Testis (tissue), 2 donors: ENCODE measurements at regions not wholly inside any gene's neighbourhood (a gene's known extent, or its start where the extent isn't known, plus 50 kb on each side); places are given as distances from the start of the nearest gene placed in this dataset.

ENCODE experiments used
- DNase-seq: peaks from one replicate; pipeline ENCODE4 v3.0.0-alpha.2; 2019
- H3K27ac ChIP-seq, 2 donors: fragments of 200-600 bp; sonication (generic); one replicate each; pipeline ENCODE4 v1.5.1; 2019
- H3K27me3 ChIP-seq: fragments of 200-600 bp; sonication (generic); one replicate; pipeline ENCODE4 v1.5.1; 2019
- H3K36me3 ChIP-seq: fragments of 200-600 bp; sonication (generic); one replicate; pipeline ENCODE4 v1.5.1; 2017; ENCODE audit warnings: low read depth; ENCODE audit errors: missing control alignments
- H3K4me1 ChIP-seq: fragments of 200-600 bp; sonication (generic); one replicate; pipeline ENCODE4 v1.5.1; 2019
- H3K4me3 ChIP-seq, 2 donors: fragments of 200-600 bp; sonication (generic); one replicate each; pipeline ENCODE4 v1.5.1; 2017 to 2019
- H3K9me3 ChIP-seq: fragments of 200-600 bp; sonication (generic); one replicate; pipeline ENCODE4 v1.5.1; 2017
- POLR2A ChIP-seq: fragments of 450-650 bp; IDR thresholded peaks from one replicate; pipeline ENCODE4 v1.6.1; 2017; ENCODE audit warnings: antibody characterized with exemption, mild to moderate bottlenecking, moderate library complexity
- WGBS, 2 donors: methylation state at CpG; one replicate each; pipeline ENCODE4 v1.1.5; 2018; 5-methylcytosine and 5-hydroxymethylcytosine counted together
- intact Hi-C: fragments of 100-400 bp; cut with DNase I; formaldehyde crosslinking; loops from one replicate; pipeline ENCODE4 v1.15.1; 2023; ENCODE audit warnings: low total_unique reads
- TF ChIP-seq, protein P1 (sequence below), 3 experiments: fragments of 450-650 bp in 2 of 3; fragments of 200-600 bp in 1 of 3; sonication (generic) in 1 of 3; IDR thresholded peaks; one replicate each; pipeline ENCODE4 v1.5.1; 2016 to 2019; ENCODE audit warnings: antibody characterized with exemption in 3 of 3, mild to moderate bottlenecking in 2 of 3, moderate library complexity in 1 of 3

DNA sequence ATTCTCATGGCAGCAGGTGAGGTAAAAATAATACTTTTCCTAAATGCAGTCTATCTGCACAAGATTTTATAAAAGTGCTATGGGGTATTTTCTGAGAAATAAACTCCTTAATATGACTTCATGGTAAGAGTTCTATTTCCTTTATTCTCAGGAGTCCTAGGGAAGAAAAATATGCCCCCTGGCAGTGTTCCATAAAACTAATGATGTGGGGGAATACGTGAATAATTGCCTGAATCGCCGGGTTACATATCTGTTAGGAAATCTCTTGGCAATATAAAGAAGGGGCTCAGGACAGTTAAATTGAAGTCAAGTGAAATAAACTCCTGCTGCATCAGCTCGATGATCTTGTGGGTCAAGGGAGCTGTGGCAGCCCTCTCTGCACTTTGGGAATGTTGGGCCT lies 229.7 kb downstream of the MAFB start:
- intact Hi-C loops = no loop called here
- no peak overlapping the region for H3K27ac ChIP-seq
- peaks cover 4% of the 10 kb centered on the region for H3K4me1 ChIP-seq
- H3K36me3 ChIP-seq = no peaks in the 10 kb centered on the region
- no peaks in the 10 kb centered on the region for H3K27me3 ChIP-seq
- no peak for TF ChIP-seq POLR2A
- TF ChIP-seq, protein P1, sequence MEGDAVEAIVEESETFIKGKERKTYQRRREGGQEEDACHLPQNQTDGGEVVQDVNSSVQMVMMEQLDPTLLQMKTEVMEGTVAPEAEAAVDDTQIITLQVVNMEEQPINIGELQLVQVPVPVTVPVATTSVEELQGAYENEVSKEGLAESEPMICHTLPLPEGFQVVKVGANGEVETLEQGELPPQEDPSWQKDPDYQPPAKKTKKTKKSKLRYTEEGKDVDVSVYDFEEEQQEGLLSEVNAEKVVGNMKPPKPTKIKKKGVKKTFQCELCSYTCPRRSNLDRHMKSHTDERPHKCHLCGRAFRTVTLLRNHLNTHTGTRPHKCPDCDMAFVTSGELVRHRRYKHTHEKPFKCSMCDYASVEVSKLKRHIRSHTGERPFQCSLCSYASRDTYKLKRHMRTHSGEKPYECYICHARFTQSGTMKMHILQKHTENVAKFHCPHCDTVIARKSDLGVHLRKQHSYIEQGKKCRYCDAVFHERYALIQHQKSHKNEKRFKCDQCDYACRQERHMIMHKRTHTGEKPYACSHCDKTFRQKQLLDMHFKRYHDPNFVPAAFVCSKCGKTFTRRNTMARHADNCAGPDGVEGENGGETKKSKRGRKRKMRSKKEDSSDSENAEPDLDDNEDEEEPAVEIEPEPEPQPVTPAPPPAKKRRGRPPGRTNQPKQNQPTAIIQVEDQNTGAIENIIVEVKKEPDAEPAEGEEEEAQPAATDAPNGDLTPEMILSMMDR (IDR thresholded peaks at IDR 0.05) = no peak
- H3K4me3 ChIP-seq = no peak overlapping the region
- 74% methylated on average over 4 of the region's 4 CpGs for WGBS, 2 donors
- DNase-seq = no peak
- H3K9me3 ChIP-seq = no peaks in the 10 kb centered on the region

DNA sequence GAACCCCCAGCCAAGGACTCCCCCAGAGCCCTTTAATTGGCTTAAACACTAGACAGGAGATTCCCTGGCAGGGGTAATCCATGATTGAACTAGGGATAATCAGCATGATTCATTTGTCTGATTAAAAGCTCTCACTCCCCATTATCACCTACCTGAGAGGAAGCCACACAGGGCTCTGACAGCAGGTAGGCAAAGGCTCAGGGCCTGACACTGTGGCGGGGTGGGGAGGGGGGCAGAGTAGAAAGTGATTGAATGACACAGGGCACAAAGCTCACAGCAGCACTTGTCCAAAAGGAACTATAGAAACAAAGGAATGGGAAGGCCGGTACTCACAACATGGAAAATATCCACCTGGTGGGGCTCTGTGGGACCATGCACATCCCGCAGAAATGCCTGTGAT lies 231.6 kb downstream of the MAFB start:
- Histone ChIP-seq H3K27ac (no peak overlapping the region), H3K27me3 (no peaks in the 10 kb centered on the region), H3K4me1 (no peaks in the 10 kb centered on the region), H3K4me3 (no peak overlapping the region), H3K9me3 (no peaks in the 10 kb centered on the region), H3K36me3 (no peaks in the 10 kb centered on the region)
- no peak for DNase-seq
- TF ChIP-seq, protein P1 (IDR thresholded peaks at IDR 0.05) = no peak
- TF ChIP-seq POLR2A = no peak
- 91 to 94% methylated on average over 3 of the region's 3 CpGs for WGBS, 2 donors
- intact Hi-C loops = no loop called here

DNA sequence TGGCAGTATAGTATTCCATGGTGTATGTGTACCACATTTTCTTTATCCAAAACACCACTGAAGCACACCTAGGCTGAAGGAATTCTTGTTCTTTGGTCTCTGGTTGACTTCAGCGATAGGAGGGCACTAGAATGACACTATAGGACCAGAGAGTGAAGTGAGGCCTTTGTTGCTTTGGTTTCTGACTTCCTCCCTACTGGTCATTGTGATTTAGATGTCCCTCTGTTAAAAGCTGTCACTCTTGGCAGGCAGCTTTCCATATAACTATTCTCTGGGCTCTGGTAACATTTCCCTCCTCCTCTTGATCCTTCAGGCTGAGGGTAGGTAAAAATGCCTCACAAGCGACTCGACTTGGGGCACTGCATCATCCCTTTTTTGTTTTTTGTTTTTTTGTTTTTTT lies 236.3 kb downstream of the MAFB start:
- WGBS, 2 donors = 90 to 97% methylated on average over 3 of the region's 3 CpGs
- Histone ChIP-seq H3K4me1 (no peaks in the 10 kb centered on the region), H3K36me3 (no peaks in the 10 kb centered on the region), H3K9me3 (no peaks in the 10 kb centered on the region), H3K4me3 (no peak overlapping the region), H3K27me3 (no peaks in the 10 kb centered on the region), H3K27ac (no peak overlapping the region)
- TF ChIP-seq POLR2A = no peak
- TF ChIP-seq, protein P1 (IDR thresholded peaks at IDR 0.05) = no peak
- intact Hi-C loops = no loop called here
- no peak for DNase-seq

DNA sequence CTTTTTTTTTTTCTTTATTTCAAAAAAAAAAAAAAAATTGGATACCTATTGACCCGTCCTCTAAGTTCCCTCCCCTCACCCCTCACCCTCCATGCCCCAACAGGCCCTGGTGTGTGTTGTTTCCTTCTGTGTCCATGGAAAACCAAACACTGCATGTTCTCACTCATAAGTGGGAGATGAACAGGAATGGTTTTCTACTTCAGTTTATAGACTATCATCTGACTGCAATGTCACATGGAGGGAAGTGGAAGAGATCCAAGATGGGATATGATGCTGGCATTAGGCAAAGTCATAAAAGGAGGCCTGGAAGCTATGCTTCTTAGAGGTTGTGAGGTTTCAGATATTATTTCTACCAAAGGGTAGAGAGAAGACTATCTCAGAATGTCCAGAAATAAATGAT lies 237.5 kb downstream of the MAFB start:
- Histone ChIP-seq H3K4me3 (no peak overlapping the region), H3K4me1 (no peaks in the 10 kb centered on the region), H3K27ac (no peak overlapping the region), H3K9me3 (no peaks in the 10 kb centered on the region), H3K27me3 (no peaks in the 10 kb centered on the region), H3K36me3 (no peaks in the 10 kb centered on the region)
- 60 to 84% methylated on average over 1 of the region's 1 CpG for WGBS, 2 donors
- no peak for DNase-seq
- intact Hi-C loops = no loop called here
- TF ChIP-seq, protein P1 (IDR thresholded peaks at IDR 0.05) = no peak
- TF ChIP-seq POLR2A = no peak

DNA sequence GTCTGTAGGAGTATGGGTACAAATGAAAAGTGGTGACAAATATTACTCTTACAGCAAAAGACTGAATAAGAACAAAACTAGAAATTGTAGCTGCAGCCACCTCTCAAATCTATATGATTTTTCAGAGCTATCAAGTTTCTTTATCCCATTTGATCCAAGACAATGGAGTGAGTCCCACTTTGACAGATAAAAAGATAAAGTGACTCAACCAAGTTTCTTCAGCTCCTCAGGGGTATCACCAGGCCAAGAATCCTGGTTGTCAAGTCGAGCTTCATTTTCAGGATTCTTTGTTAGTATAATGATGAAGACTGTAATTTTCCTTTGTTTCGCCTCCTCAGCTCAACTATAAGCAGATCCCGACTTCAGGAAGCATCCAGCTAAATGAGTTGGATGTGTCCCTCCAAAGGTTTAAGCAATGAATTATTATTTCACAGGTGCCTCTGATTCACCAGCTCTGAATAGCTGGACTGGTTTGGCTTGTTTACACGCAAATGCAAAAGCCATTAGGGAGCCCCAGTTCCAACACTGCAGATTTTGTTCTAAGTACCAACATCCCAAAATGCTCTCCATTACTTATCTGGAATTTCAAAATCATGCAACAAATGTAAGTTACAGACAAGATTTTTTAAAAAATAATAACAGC lies 238.9 kb downstream of the MAFB start:
- no peak for DNase-seq
- no peaks in the 10 kb centered on the region for H3K36me3 ChIP-seq
- no peak for TF ChIP-seq POLR2A
- TF ChIP-seq, protein P1 (IDR thresholded peaks at IDR 0.05) = no peak
- no peaks in the 10 kb centered on the region for H3K9me3 ChIP-seq
- intact Hi-C loops = no loop called here
- no peaks in the 10 kb centered on the region for H3K4me1 ChIP-seq
- 87 to 88% methylated on average over 4 of the region's 4 CpGs for WGBS, 2 donors
- no peak overlapping the region for H3K4me3 ChIP-seq
- H3K27me3 ChIP-seq = no peaks in the 10 kb centered on the region
- no peak overlapping the region for H3K27ac ChIP-seq
